ENCODE measurements at regions not wholly inside any gene's neighbourhood (a gene's known extent, or its start where the extent isn't known, plus 50 kb on each side); places are given as distances from the start of the nearest gene placed in this dataset.

DNA sequence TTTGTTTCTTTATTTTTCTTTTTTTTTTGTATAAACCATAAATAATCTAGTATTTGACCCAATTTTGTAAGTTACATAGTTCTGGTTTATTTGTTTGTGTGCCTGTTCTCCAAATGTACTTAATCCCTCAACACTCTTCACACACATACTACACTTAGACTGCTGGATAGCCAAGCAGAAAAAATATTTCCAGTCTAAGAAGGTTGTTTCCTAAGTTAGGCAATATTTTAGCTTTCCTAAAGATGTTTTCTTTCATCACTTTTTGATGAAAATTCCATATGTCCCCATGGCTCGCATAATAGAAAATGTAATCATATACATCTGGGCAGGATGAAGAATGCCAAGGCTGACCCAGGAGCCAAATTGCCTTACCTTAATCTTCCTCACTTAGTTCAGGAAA lies 105.3 kb downstream of the PPP1R3A start:
- TF ChIP-seq POLR2AphosphoS5 (IDR thresholded peaks at IDR 0.05) (no peak), EZH2 (IDR thresholded peaks at IDR 0.05; ENCODE audit: borderline replicate concordance, insufficient read depth, low read length, poor library complexity, severe bottlenecking) (no peak), RAD21 (conservative IDR thresholded peaks at IDR 0.05) (no peak), SMC3 (conservative IDR thresholded peaks at IDR 0.05; ENCODE audit: poor library complexity) (no peak), EP300 (conservative IDR thresholded peaks at IDR 0.05; ENCODE audit: poor library complexity, severe bottlenecking) (no peak), TAF1 (IDR thresholded peaks at IDR 0.05; ENCODE audit: low read depth) (no peak)
- TF ChIP-seq, protein P1, sequence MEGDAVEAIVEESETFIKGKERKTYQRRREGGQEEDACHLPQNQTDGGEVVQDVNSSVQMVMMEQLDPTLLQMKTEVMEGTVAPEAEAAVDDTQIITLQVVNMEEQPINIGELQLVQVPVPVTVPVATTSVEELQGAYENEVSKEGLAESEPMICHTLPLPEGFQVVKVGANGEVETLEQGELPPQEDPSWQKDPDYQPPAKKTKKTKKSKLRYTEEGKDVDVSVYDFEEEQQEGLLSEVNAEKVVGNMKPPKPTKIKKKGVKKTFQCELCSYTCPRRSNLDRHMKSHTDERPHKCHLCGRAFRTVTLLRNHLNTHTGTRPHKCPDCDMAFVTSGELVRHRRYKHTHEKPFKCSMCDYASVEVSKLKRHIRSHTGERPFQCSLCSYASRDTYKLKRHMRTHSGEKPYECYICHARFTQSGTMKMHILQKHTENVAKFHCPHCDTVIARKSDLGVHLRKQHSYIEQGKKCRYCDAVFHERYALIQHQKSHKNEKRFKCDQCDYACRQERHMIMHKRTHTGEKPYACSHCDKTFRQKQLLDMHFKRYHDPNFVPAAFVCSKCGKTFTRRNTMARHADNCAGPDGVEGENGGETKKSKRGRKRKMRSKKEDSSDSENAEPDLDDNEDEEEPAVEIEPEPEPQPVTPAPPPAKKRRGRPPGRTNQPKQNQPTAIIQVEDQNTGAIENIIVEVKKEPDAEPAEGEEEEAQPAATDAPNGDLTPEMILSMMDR (IDR thresholded peaks at IDR 0.05; ENCODE audit: poor library complexity, severe bottlenecking) = no peak
